Left lung (tissue), 4 donors: ENCODE measurements at regions not wholly inside any gene's neighbourhood (a gene's known extent, or its start where the extent isn't known, plus 50 kb on each side); places are given as distances from the start of the nearest gene placed in this dataset.

Source experiments
- ATAC-seq: fragments of 200-7000 bp; cut with Tn5 transposase; one replicate; pipeline ENCODE4 v1.9.1; 2020; ENCODE audit warnings: moderate library complexity
- DNase-seq, 4 donors: peaks; one replicate each; pipeline ENCODE4 v3.0.0-alpha.2; 2013 to 2020
- H3K27ac ChIP-seq, 2 donors: fragments of 200-600 bp; sonication (generic) in 1 of 2; one replicate each; pipeline versions ENCODE4 v1.5.0 to v1.8.0; 2020 to 2021
- H3K27me3 ChIP-seq, 2 donors: fragments of 200-600 bp; sonication (generic) in 1 of 2; one replicate each; pipeline versions ENCODE4 v1.5.0 to v1.8.0; 2020 to 2021
- H3K36me3 ChIP-seq, 2 donors: fragments of 200-600 bp; sonication (generic) in 1 of 2; one replicate each; pipeline versions ENCODE4 v1.5.0 to v1.8.0; 2020 to 2021
- H3K4me1 ChIP-seq, 2 donors: fragments of 200-600 bp; one replicate each; pipeline ENCODE4 v1.8.0; 2021
- H3K4me3 ChIP-seq, 2 donors: fragments of 200-600 bp; sonication (generic) in 1 of 2; one replicate each; pipeline versions ENCODE4 v1.5.0 to v1.8.0; 2020 to 2021; ENCODE audit warnings: mild to moderate bottlenecking in 1 of 2
- H3K9me3 ChIP-seq, 2 donors: fragments of 200-600 bp; sonication (generic) in 1 of 2; one replicate each; pipeline versions ENCODE4 v1.5.0 to v1.8.0; 2020 to 2021
- CTCF ChIP-seq, 2 donors: fragments of 200-600 bp; sonication (generic) in 1 of 2; IDR thresholded peaks; one replicate each; pipeline versions ENCODE4 v1.5.0 to v1.8.0; 2021; ENCODE audit warnings: antibody characterized with exemption in 2 of 2
- intact Hi-C, 2 donors: fragments of 100-400 bp; cut with DNase I; formaldehyde crosslinking; loops; one replicate each; pipeline versions ENCODE4 v1.11.2 to v1.14.2; 2022
- donor health status: DM: no; HTN: yes; CAD: no.
- donor health status: DM: no; HTN: no; CAD: no.

- intact Hi-C loops, result no loop called here
- Histone ChIP-seq H3K27me3 (no peaks in the 10 kb centered on the region), H3K4me1 (no peaks in the 10 kb centered on the region), H3K27ac (no peak overlapping the region), H3K4me3 (no peak overlapping the region), H3K9me3 (no peaks in the 10 kb centered on the region), H3K36me3 (no peaks in the 10 kb centered on the region)
- no peak for ATAC-seq
- DNase-seq, result no peak
- TF ChIP-seq CTCF (IDR thresholded peaks at IDR 0.05), result no peak
Measured at GRCh38 chr1:197850918-197851317, 51.5 kb upstream of the C1orf53 start.

- H3K9me3 ChIP-seq, result no peaks in the 10 kb centered on the region
- no peaks in the 10 kb centered on the region for H3K36me3 ChIP-seq
- H3K4me1 ChIP-seq, result no peaks in the 10 kb centered on the region
- ATAC-seq (no peak), DNase-seq (no peak)
- H3K4me3 ChIP-seq, result no peak overlapping the region
- TF ChIP-seq CTCF (IDR thresholded peaks at IDR 0.05), result no peak
- intact Hi-C loops, result no loop called here
- H3K27ac ChIP-seq, result no peak overlapping the region
- H3K27me3 ChIP-seq, result no peaks in the 10 kb centered on the region
Measured at GRCh38 chr1:197850042-197850441, 52.4 kb upstream of the C1orf53 start.

- DNase-seq, result no peak
- no peaks in the 10 kb centered on the region for H3K9me3 ChIP-seq
- no peak overlapping the region for H3K4me3 ChIP-seq
- H3K4me1 ChIP-seq, result no peaks in the 10 kb centered on the region
- intact Hi-C loops, result no loop called here
- no peak overlapping the region for H3K27ac ChIP-seq
- H3K36me3 ChIP-seq, result no peaks in the 10 kb centered on the region
- TF ChIP-seq CTCF (IDR thresholded peaks at IDR 0.05), result no peak
- no peaks in the 10 kb centered on the region for H3K27me3 ChIP-seq
- ATAC-seq, result no peak
Measured at GRCh38 chr1:197848350-197848749, 54.1 kb upstream of the C1orf53 start.

- ATAC-seq (no peak), DNase-seq (no peak)
- Histone ChIP-seq H3K4me3 (no peak overlapping the region), H3K27me3 (no peaks in the 10 kb centered on the region), H3K36me3 (no peaks in the 10 kb centered on the region), H3K9me3 (no peaks in the 10 kb centered on the region), H3K27ac (no peak overlapping the region), H3K4me1 (no peaks in the 10 kb centered on the region)
- TF ChIP-seq CTCF (IDR thresholded peaks at IDR 0.05), result no peak
- intact Hi-C loops, result no loop called here
Measured at GRCh38 chr1:197845886-197846285, 56.5 kb upstream of the C1orf53 start.

GRCh38 chr1:197844651-197845050, 57.8 kb upstream of the C1orf53 start:
- no peak for TF ChIP-seq CTCF (IDR thresholded peaks at IDR 0.05)
- DNase-seq (no peak), ATAC-seq (no peak)
- Histone ChIP-seq H3K36me3 (no peaks in the 10 kb centered on the region), H3K4me3 (no peak overlapping the region), H3K27me3 (no peaks in the 10 kb centered on the region), H3K4me1 (no peaks in the 10 kb centered on the region), H3K9me3 (no peaks in the 10 kb centered on the region), H3K27ac (no peak overlapping the region)
- intact Hi-C loops, result no loop called here
